ENCODE measurements at regions not wholly inside any gene's neighbourhood (a gene's known extent, or its start where the extent isn't known, plus 50 kb on each side); places are given as distances from the start of the nearest gene placed in this dataset.
"Not testable (repeated sequence)": the region's sequence is repeated elsewhere in the genome, so short reads cannot be mapped to it uniquely, and the experiment has no call there.

GRCh38 chr16:85229869-85230462 is 117.7 kb upstream of the CIBAR2 start:
- intact Hi-C loops (cut with DNase I): loop anchor here in 9 of 10 donors (5.0 to 10.0 kb wide), 7 partner anchors 53 to 113 kb away; no protein-coding TSS in a partner anchor
- Histone ChIP-seq H3K4me1 (peaks cover 0 to 36% (median 27%) of the 10 kb centered on the region in 12 donors), H3K27me3 (peaks cover 0 to 9% (median 0%) of the 10 kb centered on the region in 9 donors), H3K9me3 (peaks cover 0 to 4% (median 0%) of the 10 kb centered on the region in 12 donors), H3K4me3 (no peak overlapping the region), H3K27ac (no peak overlapping the region), H3K36me3 (no peaks in the 10 kb centered on the region)
- TF ChIP-seq POLR2A (IDR thresholded peaks at IDR 0.05) (no peak), CTCF (IDR thresholded peaks at IDR 0.05) (no peak)
- no peak for DNase-seq
- 74 to 90% (median 85%) methylated on average over 8 of the region's 8 CpGs for WGBS, 4 donors
- no peak for ATAC-seq

- ATAC-seq, H3K27ac ChIP-seq, DNase-seq, H3K9me3 ChIP-seq, H3K4me3 ChIP-seq, H3K36me3 ChIP-seq: not testable (repeated sequence)
- intact Hi-C loops (cut with DNase I): loop anchor here in 7 of 10 donors (5.0 to 10.0 kb wide), 6 partner anchors 56 to 114 kb away; no protein-coding TSS in a partner anchor
- Histone ChIP-seq H3K4me1 (peaks cover 2 to 45% (median 32%) of the 10 kb centered on the region in 12 donors), H3K27me3 (peaks cover 0 to 16% (median 0%) of the 10 kb centered on the region in 9 donors)
- WGBS, 4 donors: 89 to 99% (median 95%) methylated on average over 6 of the region's 6 CpGs
Observed at GRCh38 chr16:85230764-85231383, 118.6 kb upstream of the CIBAR2 start.

GRCh38 chr16:85231959-85232358 is 119.7 kb upstream of the CIBAR2 start:
- H3K36me3 ChIP-seq: no peaks in the 10 kb centered on the region
- peak overlapping the region in 9 of 12 donors; percentile 3 to 60 (median 34) for H3K27ac ChIP-seq
- peaks cover 0 to 16% (median 0%) of the 10 kb centered on the region in 9 donors for H3K27me3 ChIP-seq
- no peaks in the 10 kb centered on the region for H3K9me3 ChIP-seq
- no peak for TF ChIP-seq POLR2A (IDR thresholded peaks at IDR 0.05)
- 40 to 62% (median 49%) methylated on average over 8 of the region's 8 CpGs for WGBS, 4 donors
- DNase-seq (peak in 3 of 5 donors; percentile 44 to 66 (median 59)), ATAC-seq (peak in 3 of 4 donors; percentile 16 to 35 (median 19))
- H3K4me1 ChIP-seq: peaks cover 2 to 55% (median 36%) of the 10 kb centered on the region in 12 donors
- no peak overlapping the region for H3K4me3 ChIP-seq
- intact Hi-C loops (cut with DNase I): loop anchor here in 7 of 10 donors (5.0 to 10.0 kb wide), 6 partner anchors 57 to 115 kb away; no protein-coding TSS in a partner anchor

GRCh38 chr16:85232369-85233142 is 120.3 kb upstream of the CIBAR2 start:
- Histone ChIP-seq H3K9me3 (no peaks in the 10 kb centered on the region), H3K4me3 (no peak overlapping the region), H3K4me1 (peaks cover 2 to 55% (median 36%) of the 10 kb centered on the region in 12 donors), H3K27me3 (peaks cover 0 to 16% (median 0%) of the 10 kb centered on the region in 9 donors), H3K27ac (peak overlapping the region in 9 of 12 donors; percentile 3 to 60 (median 34)), H3K36me3 (no peaks in the 10 kb centered on the region)
- WGBS, 4 donors: 76 to 85% (median 79%) methylated on average over 11 to 13 of the region's 13 CpGs
- intact Hi-C loops (cut with DNase I): loop anchor here in 7 of 10 donors (5.0 to 10.0 kb wide), 6 partner anchors 58 to 115 kb away; no protein-coding TSS in a partner anchor
- no peak for DNase-seq
- no peak for ATAC-seq
- TF ChIP-seq CTCF (IDR thresholded peaks at IDR 0.05): peak in 1 of 12 donors; percentile 2
- no peak for TF ChIP-seq POLR2A (IDR thresholded peaks at IDR 0.05)

Measured in heart left ventricle (tissue), 16 donors.